ENCODE measurements at regions not wholly inside any gene's neighbourhood (a gene's known extent, or its start where the extent isn't known, plus 50 kb on each side); places are given as distances from the start of the nearest gene placed in this dataset.
"Not testable (repeated sequence)": the region's sequence is repeated elsewhere in the genome, so short reads cannot be mapped to it uniquely, and the experiment has no call there.

DNA sequence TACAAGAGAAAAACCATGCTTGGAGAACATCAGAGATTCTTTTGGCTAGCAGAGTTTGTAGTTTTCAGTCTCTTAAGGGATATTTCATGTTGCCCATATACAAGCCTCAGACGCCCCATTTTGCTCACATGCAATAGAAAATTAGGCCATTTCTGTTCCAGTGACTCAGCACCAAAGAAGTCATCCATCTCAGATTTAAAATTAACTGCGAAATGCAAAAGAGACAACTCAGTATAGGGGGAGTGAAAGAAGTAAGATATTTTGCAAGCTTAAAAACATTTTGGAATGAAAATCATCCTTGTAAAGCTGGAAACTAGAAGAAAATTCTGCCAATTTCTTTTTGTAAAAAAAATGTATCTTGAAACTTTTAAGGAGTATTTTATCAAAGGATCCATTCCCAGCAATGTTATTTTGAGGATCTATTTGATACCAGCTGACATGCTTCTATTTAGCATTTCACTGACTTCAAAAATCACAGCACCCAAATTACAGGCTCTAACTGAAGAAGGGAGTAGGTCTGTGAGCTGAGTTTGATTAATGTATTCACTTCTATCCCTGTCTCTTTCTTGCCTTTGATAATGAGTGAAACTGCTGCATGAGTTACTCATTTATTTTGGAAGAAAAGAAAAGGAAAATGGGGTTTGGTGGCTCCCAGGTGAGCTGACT is 223.7 kb upstream of the SULF2 start:
- DNase-seq: peak; percentile 59

DNA sequence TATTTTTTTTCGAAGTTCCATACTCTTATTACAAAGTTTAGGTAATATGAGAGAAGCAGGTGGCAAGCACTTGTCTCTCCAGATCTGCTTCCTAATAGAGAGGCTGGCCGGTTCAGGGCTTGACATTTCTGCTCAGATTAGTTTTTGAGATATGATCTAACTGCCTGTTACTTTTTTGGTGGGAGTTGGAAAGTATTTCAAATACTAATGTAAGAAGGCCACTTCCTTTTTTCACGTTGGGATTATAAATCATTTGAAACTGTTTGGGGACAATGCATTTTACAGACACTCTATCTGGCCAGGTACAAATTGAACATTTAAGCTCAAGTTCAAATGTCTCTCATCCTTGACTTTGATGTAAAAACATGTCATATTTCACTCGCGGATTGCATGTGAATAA is 222.1 kb upstream of the SULF2 start:
- DNase-seq: no peak

DNA sequence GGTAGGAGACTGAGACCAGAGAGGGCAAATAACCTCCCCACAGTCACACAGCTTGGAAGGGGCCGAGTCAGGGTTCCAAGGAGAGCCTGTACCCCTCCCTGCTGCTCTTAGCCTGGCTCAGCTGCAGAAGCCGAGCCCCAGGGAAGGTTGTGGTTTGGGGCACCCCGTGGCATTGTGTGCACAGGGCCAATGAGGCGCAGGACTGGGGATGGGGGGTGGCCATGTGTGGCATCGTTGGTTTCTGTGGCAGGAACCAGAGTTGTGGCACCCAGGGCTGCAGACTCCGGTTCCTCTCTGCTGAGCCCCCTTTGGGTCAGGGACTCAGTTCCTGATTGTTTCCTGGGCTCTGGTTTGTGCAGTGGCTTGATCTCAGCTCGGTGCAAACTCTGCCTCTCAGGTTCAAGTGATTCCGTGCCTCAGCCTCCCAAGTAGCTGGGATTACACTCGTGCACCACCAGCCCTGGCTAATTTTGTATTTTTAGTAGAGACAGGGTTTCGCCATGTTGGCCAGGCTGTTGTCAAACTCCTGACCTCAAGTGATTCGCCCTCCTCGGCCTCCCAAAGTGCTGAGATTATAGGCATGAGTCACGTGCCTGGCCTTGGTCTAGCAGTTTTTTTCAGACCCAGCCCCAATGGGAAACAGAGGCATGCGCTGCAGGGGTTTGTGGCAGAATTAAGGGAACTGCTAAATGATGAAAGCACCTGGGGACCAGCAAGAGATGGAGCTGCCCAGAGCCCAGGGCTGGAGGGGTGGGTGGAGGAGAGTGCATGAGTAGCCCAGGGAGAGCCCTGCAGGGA is 221.0 kb upstream of the SULF2 start:
- DNase-seq: no peak

DNA sequence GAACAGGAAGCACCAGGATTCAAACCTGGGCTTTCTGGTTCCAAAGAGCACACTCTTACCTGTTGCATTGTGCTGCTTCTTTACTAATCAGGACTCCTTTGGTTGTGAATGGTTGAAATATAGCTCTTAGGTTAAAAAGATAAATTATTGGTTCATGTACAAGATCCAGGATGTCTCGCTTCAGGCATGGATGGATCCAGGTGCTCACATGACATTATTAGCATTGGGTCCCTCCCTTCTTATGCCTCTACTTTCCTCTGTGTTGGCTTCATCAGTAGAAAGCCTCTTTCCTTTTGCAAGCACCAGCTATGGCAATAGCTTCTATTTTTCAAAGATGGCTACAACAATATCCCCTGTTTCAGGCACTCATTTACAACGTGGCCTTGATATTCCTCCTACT is 217.7 kb upstream of the SULF2 start:
- DNase-seq: no peak

DNA sequence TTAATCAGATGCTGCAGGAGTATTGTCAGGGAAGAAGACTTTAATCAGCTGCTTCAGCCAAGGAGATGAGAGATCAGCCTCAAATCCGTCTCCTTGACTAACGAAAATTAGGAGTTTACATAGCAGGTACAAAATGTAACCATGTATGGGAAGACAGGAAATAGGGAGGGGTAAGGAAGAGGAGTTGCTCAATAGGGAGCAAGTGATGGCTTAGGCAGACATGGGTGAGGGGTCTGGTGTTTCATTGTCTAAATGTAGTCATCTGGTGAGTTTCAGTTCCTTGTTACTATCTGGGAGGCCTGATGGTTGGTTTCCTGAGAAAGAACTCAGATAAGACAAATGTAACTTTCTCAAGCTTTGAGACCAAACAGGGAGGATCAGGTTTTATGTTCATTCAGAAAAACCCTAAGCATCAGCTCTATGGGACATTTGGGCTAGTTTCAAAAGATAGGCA is 217.3 kb upstream of the SULF2 start:
- no peak for DNase-seq

DNA sequence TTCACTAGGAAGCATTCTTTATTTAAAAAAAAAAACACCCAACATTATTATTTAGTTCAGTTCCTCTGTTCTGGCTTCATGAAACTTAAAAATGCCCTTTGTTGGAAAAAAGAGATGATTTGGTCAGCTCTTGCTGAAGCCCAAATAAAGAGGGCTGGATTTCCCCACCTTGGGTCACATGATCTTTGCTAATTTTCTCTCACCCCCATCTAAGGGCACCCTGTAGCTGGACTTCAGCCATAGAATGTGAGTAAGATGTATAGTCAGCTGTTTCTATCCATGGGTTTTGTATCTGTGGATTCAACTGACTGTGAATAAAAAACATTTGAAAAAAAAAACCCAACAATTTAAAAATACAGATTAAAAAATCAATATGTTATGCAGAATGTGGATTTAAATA is 213.9 kb upstream of the SULF2 start:
- DNase-seq: no peak

DNA sequence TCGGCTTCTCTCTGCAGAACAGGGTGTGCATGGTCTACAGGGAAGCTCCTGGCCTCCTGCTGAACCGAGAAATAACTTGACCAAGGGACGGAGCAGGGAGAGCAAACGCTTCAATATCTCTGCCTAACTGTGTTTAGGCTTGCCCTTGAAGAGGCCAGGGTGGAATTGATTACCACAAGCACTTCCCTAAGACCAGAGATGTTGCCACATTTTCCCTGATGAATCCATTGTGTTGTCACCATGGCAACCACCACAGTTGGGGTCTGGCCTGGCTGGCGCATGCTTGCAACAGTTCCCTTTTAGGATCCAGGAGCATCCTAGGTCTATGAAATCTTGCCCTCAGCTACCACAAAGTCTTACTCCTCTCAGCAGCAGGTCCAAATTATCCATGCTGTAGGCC is 213.5 kb upstream of the SULF2 start:
- DNase-seq: no peak

DNA sequence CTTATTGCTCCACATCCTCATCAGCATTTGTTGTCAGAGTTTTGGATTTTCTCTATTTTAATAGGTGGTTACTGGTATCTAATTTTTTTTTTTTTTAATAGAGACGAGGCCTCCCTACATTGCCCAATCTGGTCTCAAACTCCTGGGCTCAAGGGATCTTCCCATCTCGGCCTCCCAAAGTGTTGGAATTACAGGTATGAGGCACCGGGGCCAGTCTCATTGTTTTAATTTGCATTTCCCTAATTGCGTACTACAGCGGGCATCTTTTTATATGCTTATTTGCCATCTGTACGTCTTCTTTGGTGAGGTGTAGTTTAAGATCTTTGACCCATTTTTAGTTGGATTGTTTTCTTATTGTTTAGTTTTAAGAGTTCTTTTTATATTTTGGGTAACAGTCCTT is 210.4 kb upstream of the SULF2 start:
- DNase-seq: no peak

DNA sequence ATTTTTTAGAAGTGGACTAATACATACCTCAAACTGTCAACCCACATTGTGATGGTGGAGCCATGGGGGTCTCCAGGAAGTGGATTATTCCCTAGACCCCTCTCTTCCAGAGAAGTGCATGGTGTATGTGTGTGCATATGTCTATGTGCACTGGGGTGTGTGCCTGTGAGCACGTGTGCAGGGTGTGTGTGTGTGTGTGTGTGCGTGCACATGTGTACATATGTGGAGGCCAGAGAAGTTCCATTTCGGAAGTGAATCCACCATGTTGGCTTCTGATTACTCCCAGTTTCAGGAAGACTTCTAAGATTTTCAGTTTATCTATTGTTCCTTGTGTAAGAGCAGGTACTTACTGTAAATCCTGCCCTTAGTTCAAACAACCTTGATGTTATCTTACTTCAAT is 208.5 kb upstream of the SULF2 start:
- DNase-seq: no peak

DNA sequence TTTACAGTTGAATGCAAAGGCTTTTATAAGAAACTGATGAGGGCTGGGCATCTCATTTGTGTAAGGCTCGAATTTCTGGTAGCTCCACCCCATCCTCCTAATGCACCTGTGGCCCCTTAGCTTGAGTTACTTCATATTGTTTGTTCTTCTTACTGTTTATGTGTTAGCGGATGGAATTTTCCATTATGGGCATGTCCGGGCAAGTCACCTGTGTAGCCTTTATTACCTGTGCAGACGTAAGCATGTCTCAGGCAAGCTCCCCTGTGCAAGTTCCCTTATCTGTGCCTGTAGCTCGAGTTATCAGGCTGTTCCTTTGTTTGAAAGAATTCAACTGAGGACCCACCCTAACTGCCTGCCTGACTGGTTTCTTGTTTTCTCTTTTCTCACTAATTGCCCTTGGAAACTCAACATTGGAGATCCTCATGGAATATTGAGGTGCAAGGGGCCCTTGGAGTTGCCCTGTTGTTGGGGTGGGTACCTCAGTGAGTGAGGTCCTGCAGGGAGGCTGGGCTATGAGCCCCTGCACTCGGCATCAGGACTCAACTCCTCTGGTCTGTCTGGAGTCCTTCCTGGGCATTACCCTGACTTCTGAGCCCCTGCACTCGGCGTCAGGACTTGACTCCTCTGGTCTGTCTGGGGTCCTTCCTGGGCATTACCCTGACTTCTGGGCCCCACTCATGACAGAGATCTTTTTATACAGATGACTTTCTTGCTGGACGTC is 207.9 kb upstream of the SULF2 start:
- DNase-seq: no peak

DNA sequence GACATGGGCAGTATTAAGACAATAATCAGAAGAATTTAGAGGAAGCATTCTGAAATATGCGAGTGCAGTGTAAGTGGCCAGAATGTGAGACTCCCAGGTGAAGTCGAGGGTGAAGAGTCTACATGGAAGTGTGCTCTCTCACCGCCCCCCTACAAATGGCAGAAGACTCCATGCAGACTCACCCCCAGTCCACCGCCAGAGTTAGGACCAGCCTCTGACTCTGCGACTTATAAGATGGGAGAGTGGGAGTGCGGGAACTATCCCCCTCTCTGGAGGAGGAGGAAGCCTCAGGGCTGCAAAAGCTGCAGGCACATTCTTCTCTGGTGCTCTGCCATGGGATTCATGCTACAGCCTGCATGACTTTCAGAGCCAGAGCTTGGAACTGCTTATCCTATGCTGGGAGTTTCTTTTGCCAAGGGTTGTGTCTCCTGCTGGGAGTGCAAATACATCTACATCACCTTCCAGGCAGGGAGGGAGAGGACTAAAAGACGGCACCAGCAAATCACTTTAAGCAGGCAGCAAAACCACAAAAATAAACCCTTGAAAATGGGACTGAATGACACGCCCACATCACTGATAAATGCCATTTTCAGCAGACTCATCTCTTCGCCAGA is 206.7 kb upstream of the SULF2 start:
- no peak for DNase-seq

DNA sequence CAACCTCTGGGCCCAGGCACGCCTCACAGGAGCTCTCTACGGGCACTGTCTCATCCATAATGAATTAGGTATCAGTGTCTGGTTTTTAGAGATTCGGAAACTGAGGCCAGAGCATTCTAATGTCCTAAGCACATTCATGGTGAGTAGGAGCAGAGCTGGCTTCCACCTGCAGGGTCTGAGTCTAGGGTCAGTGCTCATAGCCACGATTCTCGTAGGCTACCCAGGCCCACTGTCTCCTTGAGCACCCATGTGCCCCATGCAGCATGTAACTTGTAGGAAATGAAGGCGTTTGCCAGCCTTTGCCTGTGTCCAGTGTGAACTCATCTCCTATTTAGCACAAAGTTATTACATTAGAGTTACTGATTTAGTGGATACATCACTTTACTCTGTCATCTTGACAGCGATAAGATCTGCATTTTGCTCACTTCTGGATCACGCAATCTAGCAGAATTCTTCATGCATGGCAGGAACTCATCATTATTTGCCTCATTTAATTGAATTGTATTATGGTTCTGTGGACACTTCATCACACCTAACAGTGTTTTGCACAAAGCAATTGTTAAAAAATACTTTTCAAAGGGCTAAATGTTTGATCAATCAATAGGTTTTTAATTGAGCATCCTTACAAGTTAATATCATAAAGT is 205.3 kb upstream of the SULF2 start:
- no peak for DNase-seq

DNA sequence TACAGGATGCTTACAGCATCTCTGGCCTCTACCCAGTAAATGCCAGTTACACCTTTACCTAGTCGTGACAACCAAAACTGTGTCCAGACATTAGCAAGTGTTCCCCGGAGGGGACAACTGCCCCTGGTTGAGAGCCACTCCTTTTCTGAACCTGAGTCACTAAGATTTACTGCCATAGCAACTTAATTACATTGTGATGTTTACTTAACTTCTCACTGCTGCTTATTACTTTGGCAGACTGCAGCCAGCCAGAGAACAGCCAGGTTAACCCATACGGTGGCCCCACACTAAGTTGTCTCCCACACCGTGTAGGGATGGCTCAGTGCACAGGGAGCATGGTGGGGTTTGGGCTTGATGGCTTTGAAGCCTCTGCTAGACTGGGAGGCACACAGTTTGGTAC is 204.7 kb upstream of the SULF2 start:
- no peak for DNase-seq

DNA sequence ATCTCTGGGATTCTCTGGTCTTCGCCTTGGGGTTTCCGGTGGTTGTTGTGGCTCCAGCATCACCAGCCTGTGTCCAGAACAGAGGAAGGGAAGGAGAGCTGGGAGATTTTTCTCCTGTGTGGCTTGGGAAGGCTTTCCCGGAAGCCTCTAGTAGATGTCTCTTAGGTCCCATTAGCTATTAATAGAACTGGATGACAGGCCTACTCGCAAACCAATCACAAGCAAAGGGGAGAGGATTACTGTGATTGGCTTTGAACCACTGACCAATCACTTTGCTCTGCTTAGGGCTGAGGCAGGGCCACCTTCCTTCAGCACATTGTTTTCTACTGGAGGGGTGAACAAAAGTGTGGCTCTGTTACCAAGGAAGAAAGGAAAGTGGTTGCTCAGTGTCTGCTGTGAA is 203.4 kb upstream of the SULF2 start:
- peak; percentile 24 for DNase-seq

DNA sequence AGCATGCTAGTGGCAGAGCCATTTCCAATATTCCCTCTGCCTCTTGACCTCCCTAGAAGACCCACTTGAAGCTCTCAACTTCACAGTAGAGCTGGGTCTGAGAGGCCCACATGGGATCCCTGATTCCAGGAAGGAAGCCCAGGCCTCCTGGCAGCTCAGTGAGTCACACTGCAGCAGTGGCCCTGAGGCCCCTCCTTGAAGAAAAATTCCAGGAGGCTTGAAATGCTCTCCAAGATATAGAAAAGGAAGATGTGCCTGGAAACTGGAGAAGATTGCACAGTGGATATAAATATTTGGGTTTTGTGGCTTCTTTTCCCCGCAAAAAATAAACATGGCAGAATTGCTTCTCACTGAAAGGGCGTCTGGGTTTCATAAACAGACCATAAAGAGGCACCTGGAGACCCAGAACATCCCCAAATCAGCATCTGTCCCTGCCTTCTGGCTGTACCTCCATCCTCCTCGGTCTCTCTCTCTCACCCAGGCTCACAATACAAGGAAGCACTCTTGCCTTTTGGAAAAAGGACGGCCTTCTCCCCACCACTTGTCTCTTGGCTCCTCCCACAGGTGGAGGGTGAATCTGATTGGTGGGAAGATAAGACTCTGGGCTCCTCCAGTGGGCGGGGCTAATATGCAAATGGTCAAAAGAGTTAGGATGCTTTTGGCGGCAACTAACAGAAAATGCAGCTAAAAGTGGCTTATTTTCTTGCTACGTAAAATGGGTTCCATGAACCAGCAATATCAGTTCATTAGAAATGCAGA is 200.0 kb upstream of the SULF2 start:
- no peak for DNase-seq

DNA sequence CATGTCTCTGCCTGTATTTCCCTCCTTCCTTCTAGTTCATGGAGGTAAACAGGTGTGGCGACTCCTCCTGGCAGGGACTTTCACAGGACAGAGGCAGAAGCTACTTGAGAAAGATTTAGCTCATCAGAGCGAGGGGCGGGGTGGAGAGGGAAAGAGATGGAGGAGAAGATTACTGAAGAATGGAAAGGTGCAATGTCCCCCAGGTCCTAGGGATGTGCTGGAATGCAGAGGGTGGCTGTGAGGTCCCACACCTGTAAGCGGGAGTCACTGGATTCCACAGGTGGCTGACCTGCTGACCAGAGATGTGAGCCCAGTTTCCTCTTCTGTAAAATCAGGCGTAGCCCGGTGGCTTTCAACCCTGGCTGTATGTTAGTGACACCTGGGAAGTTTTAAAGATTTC is 199.2 kb upstream of the SULF2 start:
- no peak for DNase-seq

DNA sequence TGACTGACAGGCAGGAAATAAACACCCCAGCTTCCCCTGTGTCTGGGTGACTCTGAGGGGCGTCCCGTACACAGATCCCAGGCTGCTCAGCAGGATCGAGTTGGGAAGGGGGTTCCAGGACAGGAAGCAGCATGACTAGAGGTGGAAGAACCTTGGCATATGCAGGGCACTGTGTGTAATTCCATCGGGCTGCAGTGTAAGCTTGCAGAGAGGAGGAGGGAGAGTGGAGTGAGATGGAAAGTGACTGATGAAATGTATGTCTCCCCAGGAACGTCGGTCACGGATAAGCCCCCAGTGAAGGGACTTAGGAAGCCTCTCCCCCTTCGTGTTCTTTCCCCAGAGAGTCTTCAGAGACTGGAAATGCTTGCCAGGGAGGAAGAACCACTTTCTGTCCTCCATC is 198.4 kb upstream of the SULF2 start:
- not testable (repeated sequence) for DNase-seq

DNA sequence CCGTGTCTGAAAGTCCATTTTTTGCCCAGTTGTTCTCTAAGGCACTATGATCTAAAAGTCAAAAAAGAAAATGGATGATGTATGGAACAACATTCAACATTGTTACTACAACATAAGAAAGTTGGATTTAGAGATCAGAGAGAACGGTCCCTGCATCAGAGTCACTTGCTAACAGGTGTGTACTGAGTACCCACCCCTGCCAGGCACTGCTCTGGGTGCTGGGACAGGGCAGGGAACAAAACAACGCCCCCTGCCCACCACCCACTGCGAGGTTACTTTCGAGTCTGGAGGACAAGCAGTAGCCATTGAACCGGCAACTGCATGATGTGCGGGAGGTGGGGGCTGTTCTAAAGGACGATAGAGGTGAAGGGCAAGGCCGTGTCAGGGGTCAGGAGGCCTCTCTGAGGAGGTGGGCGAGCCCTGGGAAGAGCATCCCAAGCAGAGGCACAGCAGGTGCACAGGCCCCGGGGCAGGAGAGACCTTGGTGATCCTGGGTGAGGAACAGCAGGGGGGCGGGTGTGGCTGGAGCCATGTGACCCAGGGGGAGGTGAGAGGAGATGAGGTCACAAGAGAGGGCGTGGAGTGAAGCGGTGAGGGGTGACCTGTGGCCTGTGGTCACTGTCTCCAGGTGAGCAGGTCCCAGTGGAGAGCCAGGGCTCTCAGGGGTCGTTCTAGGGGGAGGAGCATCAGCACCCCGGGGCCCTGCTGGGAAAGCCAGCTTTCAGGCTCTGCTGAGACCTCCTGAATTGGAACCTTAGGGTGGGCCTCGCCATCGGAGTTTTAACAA is 197.5 kb upstream of the SULF2 start:
- DNase-seq: no peak

DNA sequence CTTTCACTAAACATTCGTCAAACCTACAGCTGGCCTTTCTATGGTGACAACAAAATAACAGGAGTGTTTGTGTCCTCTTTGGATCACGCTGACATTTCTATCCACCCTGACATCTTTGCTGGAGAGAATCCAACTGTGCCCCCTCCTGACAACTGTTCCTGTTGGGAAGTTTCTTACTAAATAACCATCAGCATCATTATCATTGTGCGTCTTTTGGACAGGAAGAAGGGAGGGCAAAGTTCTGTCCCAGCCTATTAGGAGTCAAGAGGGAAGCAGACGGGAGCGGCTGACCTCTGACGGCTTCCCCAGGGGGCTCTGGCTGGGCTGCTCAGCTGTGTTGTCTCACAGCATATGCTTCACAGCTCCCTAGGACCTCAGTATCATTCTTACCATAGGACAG is 195.9 kb upstream of the SULF2 start:
- no peak for DNase-seq

DNA sequence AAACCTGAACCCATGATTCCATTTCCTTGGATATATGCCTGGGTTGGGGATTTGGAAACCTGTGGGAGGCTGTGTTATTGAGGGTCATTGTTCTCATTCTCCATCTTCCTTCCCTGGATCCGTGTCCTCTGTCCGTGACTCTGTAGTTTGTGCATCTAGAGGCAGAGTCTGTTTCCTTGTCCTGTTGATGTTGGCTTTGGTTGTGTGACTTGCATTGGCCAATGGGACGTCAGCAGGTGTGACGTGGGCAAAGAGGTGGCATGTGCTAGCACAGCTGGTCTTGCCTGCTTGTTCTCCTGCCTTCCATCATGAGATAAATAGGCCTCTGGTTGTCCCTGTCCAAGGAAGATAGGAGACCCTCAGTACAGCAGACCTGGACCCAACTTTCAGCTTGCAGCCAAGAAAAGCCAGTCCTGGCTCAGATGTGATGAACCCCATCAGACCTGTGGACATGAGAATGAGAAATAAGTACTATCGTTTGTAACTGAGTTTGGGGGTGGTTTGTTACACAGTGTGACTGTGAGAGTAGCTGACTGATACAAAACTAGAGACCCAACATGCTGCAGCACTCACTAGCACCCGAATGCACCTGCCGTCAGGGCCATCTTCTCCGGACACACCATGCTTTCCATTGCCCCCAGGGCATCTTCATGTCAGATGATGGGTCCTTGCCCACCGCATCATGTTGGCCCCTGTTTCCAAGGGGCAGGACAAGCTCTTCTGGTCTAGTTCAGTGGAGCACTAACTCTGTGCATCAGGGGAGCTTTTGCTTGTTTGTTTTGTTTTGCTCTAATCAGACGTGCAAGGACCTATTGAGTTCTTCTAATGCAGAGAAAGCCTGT is 195.3 kb upstream of the SULF2 start:
- DNase-seq: no peak
